GM18498 (cell line): ENCODE measurements at regions not wholly inside any gene's neighbourhood (a gene's known extent, or its start where the extent isn't known, plus 50 kb on each side); places are given as distances from the start of the nearest gene placed in this dataset.

Source experiments
- ATAC-seq: cut with Tn5 transposase; IDR thresholded peaks from one replicate; pipeline ENCODE4 v1.9.1; 2021; ENCODE audit warnings: mild to moderate bottlenecking, moderate library complexity; ENCODE audit not compliant: unreplicated experiment

DNA sequence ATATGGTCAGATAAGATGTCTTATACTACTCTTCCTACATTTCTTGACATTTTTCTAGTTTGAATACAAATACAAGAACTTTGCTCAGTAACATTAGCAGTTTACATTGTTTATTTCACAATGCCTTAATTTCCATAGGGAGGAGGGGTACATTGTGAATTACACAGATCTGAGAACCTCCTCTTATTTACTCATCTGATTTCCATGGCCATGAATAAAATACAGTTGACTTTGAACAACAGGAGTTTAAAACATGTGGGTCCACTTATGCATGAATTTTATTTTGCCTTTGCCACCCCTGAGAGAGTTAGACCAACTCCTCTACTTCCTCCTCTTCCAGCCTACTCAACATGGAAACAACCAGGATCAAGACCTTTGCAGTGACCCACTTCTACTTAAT, 67.7 kb downstream of the MGST1 start:
- no peak for ATAC-seq

DNA sequence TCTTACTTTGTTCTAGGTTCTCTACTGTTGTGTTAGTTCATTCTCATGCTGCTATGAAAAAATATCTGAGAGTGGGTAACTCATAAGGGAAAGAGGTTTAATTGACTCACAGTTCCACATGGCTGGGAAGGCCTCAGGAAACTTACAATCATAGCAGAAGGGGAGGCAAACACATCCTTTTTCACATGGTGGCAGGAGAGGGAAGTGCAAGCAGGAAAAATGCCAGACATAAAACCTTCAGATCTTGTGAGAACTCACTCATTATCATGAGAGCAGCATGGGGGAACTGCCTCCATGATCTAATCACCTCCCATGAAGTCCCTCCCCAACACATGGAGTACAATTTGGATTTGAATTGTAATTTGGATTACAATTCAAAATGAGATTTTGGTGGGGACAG, 69.6 kb downstream of the MGST1 start:
- no peak for ATAC-seq

DNA sequence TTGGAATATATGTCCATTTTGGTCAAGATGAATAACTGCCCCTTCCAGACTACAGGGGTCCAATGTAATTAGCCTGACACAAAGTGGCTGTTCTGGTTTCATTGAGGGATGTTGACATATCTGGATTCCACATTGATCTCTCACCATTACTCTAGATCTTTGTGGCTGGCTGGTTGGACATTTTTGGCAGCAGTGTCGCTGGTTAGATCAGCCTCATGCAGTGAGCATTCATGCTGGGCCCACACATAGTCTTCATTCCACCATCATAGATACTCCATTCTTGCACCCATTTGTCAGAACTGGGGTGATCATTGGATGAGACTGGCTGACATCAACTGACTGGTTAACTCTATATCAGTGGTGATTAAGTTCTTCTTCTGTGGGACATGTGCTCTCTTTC, 74.4 kb downstream of the MGST1 start:
- ATAC-seq: no peak

DNA sequence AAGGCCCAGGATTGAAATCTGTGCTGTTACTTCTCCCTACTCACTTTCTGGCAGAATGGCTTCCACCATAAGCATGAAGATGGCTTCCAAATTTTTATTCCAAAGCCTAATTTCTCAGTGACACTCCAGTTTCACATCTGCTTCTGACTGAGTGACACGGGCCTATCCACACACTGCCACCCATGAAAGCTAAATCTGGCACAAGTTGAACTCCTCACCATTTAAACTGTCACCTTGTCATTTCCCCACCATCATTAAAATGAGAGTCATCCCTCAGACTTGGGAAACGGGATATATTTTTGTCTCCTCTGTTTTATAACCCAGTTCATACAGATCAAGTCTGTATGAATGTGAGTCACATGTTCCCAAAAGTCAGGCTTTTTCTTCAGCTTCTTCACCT, 77.1 kb downstream of the MGST1 start:
- ATAC-seq: no peak

DNA sequence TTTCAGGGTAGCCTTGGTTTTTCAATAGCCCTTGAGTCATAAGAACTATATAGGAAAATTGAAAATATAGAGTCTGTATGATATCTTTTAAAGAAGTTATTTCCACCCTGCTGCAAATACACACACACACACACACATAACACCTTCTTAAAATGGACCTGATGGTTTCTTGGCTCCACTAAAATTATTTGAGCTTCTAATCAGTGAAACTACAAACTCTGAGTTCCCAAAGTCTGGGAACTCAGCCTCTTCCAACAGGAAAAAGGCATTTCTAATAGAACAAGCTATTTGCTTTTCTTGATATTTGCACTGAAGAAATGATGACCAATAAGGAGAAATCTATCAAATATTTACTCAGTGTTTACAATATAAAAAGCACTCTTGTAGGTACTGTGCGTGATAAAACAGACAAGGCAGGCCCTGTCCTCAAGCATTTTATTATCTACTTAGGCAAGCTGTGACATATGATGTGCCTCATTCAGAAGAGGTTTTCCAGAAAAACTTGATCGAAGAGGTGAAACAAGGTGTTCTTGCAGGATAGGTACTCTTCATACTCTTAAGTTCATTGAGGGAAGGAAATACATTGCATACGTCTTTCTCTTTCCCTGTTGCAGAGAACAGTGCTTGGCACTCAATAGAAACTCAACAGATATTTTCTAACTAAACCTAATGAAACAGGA, 88.6 kb downstream of the MGST1 start:
- ATAC-seq: no peak

DNA sequence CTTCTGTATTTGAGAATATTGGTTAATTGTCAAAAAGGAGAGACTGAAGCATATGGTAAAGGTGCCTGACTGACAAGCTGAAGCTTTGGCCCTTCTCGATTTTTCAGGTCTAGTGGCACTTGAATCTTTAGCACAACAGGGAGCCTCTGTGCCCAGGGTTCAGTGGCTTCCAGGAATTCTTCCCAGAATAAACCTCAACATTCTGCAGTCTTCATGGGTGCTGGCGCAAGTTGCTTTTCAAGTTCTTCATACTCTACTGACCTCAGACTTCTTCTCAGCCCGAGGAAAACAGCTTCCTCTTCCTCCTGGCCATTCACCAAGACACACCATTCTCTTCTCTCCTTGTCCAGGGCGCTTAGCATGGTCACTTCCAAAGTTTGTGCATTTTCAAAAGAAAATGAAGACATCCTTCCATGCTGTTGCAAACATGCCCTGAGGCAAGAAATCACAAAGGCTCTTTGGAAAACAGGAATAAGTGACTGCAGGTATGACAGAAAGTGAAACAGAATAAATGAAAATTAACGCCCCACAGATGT, 89.9 kb downstream of the MGST1 start:
- no peak for ATAC-seq

DNA sequence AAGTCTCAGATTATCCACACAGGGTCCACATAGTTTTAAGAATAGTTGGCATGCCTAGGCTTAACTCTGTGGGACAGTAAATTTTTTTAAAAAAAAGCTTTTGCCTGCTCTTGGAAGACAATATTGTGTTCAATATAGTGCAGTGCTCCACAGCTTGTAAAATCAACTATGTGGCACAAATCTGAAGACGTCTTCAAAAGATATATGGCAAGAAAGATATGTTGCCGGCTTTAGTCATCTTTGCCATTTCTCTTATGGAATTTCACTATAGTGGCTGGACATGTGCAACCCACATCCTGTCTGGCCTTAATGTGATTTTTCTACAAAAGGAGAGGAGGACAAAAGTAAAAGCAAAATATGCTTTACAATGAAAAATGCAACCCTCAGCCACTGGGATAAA, 90.5 kb downstream of the MGST1 start:
- no peak for ATAC-seq

DNA sequence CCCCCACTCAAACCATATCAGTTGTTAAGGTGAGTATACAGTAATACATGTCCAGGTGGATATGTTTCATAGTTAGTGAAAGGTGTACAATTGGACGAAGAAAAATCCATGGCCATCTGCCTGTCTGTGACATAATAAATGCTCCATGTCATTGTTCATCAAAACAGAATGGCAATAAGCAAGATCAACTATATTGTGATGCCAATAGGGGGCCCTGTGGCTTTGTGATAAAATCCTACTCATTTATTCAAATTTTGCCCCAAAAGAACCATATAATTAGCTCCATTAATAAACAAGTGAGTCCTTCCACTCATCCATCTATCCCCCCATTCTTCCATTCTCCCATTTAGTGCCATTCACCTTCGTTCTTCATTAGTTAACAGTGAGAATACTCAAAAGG, 102.0 kb downstream of the MGST1 start:
- ATAC-seq: no peak

DNA sequence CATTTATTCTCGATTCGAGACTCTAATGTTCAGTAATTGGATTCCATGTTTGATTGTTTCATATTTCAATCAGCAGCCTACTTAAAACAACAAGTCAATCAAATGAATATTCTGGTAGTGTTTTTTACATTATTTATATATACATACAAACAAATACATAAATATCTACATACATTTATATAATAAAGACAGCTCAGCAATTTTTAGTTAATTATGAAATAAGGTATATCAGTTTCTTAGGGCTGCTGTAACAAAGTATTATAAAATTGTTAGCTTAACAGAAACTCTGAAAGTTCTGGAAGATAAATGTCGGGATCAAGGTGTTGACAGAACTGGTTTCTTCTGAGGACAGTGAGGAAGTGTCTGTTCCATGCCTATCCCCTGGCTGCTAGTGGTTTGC, 105.9 kb downstream of the MGST1 start:
- no peak for ATAC-seq

DNA sequence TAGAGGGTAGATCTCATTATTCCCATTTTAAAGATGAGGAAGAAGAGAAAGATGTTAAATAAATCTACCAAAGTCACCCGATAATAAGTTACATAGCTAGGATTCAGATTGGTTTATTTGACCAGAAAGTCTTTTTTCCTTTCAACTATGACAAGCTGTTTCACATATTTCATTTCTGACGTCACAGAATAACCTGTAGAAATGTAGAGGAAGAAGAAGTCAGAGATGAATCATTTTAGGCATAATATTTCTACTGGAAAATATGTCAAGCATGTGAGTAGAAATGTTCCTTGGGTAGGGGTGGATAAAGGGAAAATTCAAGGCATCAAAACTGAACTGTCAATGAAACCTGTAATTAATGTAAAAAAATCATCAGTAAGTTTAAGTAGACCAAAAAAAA, 107.0 kb downstream of the MGST1 start:
- ATAC-seq: no peak

DNA sequence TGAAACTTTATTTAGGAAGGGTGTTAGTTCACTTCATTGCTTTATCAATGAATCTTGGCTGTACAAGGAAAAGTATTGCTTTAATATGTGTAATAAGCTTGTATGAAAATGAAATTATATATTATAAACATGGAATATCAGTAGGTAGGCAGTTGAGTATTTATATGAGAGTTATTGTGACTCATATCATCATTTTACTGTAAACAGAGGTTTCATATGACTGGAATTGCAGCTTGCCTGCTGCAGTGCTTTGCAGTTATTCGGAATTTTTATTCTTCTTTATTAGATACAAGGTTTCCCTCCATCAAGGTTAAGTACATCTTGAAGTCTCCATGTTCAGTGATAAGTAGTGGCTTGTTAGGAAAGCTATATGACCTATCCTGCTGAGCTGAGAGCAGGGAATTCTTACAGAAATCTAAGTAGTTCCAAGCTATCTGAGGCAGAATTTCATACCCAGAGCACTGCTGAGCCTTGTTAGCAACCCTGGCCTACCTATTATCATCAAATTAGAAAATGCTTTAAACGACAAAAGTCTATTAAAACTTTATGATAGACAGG, 111.2 kb downstream of the MGST1 start:
- ATAC-seq: no peak

DNA sequence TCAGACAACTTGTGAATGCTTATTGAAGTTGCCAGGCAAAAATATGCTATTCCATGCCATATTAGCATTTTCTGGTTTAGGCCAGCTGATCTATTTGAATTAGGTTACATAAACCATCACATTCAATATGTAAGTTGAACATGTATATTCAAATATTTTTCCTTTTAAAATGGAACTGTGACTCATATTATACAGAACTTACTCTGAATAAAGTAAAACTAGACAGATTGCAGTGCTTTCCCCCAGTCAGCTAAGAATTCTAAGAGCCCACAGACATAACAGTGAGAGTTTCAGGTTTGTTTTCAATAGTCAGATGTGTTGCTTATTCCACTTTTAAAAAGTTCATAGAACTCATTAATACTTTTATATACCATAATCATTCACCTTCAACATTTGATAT, 119.8 kb downstream of the MGST1 start:
- ATAC-seq: peak; percentile 68

DNA sequence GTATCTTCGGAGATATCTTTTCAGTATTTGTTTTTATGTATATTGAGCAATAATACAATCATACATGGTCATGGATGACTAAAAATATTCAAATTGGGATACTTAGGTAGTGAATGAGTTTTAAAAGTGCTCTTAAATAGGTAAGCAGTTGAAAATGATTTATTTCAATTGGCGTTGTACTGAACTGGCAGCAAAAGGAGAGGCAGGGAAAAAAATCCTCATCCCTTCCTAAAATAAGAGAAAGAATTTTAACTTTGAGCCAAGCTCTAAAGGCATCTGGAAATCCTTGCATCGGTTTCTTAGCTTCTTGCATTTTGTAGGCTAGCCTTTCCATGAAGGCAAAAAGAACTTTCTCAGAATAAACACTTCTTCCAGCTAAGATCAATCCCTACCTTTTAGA, 125.2 kb downstream of the MGST1 start:
- no peak for ATAC-seq

DNA sequence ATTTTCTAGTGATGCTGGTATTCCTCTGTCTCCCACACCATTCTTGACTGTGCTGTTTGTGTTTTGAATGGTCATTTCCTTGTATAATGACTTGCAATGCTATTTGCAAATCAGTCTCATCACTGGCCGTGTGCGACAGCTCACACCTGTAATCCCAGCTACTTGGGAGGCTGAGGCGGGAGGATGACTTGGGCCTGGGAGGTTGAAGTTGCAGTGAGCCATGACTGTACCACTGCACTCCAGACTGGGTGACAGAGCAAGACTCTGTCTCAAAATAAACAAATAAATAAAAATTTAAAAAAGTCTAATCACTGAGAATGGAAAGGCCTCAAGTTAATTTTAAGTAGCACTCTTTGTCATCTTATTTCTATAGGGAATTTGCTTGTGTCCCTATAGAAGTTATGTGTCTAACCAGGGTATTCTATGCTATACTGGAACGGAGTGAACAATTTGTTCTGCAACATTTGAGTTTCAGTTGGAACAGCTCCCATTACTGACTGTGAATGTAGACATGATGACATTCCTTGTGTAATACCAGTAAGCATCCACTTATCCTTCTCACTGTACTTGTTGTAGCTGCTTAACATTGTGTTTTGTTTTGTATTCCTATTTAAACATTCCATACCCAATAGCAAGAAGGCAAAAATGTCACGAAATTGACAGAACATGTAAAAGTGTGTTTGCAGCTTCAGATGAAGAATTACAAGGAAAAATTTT, 126.3 kb downstream of the MGST1 start:
- ATAC-seq: no peak

DNA sequence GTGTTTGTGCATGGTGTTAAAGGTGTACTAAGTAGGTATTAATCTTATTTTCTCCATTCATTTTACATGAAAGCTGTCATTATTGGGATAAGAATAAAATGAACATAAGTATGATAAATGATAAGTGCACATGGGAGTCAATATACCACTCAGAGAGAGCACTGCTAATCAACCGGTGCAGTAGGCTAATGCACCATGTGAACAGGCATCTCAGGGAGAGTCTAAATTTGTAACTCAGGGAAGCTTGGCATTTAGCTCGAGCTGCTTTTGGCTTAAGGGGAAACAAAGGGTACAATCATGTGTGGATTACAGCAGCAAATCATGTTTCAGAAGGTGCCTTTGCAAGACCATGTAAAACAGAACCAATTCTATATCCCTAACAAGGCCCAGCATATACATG, 127.4 kb downstream of the MGST1 start:
- ATAC-seq: no peak

DNA sequence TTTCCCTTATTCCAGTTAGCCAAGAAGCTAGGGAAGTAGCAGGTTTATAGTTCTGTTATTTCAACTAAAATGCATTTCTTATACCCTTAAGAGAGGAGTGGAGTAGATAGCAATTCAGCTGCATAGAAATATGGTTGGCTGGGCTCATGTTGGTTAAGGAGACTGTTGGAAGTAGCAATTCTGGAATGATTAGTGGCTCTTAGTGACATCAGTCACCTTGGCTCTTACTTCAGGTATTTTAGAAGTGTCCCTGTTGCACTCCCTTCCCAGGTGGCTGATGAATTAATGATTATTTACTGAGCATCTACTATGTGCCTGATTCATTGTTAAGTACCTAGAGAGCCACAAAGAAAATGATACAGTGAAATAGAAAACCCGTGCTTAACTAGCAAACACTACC, 128.1 kb downstream of the MGST1 start:
- no peak for ATAC-seq

DNA sequence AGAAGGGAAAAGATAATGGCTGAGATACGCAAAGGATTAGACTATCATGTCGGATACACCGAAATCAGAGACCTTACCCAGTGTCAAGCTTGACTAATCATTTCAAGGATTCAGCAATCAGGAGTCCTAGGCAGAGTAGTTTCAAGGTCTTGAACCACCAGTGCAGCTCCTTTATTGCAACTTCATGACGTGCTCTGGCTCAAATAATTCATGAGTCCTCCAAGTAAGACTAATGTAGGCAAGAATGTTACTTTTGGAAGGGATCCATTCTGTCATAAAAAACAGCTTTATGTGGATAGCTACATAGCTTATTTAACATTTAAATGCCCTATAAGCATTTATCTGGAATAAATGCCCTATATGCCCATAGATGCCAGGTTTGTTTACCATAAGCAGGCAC, 123.2 kb downstream of the LMO3 start:
- ATAC-seq: no peak

DNA sequence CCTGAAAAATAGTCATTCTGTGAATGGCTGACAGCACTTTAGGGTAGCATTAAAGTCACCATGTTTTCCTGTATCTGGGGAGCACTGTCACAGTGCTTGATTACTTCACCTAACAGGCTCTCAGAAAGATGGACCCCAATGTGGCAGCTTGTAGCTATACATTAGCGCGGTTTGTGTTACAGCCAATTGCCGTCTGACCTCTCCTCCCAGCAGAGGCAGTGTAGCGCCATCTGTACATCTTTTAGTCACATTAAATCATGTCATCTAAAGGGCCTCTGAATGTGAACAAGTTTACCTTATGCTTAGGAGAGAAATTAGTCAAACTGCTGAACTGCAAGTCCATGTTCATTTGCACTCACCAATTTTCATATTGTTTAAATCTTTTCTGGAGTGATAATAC, 113.7 kb downstream of the LMO3 start:
- no peak for ATAC-seq

DNA sequence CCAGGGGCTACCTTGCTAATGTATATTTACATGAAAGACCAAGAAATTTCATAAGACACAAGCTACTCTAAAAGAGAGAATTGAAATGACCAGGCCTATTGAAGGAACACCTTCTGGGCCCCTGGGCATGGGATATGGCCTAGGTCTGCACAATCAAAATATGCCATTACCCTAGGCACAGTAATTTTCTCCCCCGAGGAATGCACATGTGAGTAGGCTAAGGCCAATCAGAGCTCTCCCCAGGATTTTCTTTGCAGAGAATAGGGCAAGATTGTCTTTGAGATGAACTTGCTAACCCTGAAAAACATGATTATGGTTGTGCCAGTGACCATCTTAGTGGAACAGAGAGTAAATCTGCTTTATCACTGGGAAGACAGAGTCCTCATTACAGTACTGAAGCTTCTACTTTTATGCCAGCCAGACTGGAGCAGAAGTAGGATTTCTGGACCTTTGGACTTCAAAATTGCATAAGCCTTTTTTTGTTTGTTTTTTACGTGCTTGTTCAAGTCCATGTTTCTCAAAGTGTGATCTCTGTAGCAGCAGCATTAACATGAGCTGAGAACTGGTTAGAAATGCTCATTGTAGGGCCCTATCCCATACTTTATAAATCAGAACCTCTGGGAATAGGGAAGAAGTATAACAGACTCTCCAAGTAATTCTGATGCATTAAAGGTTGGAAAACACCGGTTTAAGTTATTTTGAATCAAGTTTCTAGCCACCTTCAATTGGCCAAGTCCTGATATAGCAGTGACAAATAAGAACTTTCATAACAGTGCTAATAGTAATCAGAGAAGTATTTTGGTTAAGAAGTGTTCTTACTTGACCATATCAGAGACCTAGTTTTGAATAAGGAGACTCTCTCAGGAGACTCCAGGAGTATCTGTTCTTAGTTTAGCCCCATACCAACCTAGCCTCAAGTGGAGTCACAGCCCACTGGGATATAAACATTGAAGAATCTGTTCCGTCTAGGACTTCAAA, 112.9 kb downstream of the LMO3 start:
- ATAC-seq: no peak

DNA sequence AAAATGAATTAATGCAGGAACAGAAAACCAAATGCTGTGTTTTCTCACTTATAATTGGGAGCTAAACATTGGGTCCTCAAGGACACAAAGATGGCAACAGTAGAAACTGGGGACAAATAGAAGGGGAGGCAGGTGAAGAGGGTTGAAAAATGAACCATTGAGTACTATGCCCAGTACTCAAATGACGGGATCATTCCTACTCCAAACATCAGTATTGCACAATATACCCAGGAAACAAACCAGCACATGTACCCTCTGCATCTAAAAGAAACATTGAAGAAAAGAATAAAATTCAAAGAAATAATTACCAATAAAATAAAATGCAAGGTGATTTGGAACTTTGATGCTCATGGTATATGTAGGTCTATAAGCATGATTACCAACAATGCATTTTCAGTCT, 110.8 kb downstream of the LMO3 start:
- no peak for ATAC-seq
